Left forelimb (tissue), 1 donor: ENCODE measurements at regions not wholly inside any gene's neighbourhood (a gene's known extent, or its start where the extent isn't known, plus 50 kb on each side); places are given as distances from the start of the nearest gene placed in this dataset.
"Not testable (repeated sequence)": the region's sequence is repeated elsewhere in the genome, so short reads cannot be mapped to it uniquely, and the experiment has no call there.

Experiments
- DNase-seq: peaks from one replicate; pipeline ENCODE4 v3.0.0-alpha.2; 2018; ENCODE audit warnings: low spot score

DNA sequence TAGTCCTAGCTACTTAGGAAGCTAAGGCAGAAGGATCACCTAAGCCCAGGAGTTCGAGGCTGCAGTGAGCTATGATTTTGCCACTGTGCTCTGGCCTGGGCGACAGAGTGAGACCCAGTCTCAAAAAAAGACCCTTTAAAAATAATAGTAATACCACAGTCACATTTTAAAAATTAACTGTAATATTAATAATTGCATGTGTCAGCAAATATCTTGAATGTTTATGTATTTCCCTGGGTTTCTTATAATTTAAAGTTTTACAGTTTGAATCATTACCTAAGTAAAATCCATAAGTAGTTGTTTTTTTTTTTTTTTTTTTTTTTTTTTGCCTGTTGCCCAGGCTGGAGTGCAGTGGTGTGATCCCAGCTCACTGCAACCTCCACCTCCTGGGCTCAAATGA, 69.2 kb downstream of the LYZL2 start:
- DNase-seq, result no peak

DNA sequence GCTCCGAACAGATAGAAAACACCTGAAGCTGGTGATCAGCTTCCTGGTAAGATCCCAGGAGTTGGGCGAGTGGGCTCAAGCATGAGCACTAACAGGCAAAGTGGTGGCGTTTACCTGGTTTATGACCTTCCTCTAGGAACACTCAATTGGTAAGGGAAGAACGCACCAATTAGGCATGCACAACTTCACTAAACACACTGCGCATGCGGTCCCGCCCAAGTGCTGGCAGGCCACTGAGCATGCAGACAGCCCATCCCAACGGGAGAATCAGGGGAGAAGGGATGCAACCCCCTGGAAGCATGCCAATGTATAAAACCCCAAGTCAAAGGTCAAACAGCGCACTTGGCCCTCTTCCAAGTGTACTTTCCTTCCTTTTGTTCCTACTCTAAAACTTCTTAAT, 70.4 kb downstream of the LYZL2 start:
- no peak for DNase-seq

DNA sequence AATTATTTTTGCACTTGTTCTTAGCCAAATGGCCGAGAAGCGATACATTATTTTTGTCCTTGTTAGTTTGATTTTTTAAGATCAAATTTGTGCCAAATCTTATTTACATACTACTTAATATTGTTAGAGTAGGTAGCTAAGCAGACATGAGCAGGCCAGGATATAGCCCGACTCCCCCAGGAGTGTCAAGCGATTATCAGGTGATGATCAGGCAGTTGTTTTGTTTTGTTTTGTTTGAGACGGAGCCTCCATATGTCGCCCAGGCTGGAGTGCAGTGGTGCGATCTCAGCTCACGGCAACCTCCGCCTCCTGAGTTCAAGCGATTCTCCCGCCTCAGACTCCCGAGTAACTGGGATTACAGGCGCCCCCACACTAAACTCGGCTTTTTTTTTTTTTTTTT, 71.1 kb downstream of the LYZL2 start:
- DNase-seq, result no peak

GRCh38 chr10:30557884-30558283, 71.7 kb downstream of the LYZL2 start:
- DNase-seq, result no peak

- DNase-seq, result no peak
These were observed 73.4 kb downstream of the LYZL2 start for GRCh38 chr10:30556189-30556588.

- no peak for DNase-seq
These were observed 74.1 kb downstream of the LYZL2 start for GRCh38 chr10:30555465-30555864.

GRCh38 chr10:30554440-30554825, 75.1 kb downstream of the LYZL2 start:
- DNase-seq, result no peak

DNA sequence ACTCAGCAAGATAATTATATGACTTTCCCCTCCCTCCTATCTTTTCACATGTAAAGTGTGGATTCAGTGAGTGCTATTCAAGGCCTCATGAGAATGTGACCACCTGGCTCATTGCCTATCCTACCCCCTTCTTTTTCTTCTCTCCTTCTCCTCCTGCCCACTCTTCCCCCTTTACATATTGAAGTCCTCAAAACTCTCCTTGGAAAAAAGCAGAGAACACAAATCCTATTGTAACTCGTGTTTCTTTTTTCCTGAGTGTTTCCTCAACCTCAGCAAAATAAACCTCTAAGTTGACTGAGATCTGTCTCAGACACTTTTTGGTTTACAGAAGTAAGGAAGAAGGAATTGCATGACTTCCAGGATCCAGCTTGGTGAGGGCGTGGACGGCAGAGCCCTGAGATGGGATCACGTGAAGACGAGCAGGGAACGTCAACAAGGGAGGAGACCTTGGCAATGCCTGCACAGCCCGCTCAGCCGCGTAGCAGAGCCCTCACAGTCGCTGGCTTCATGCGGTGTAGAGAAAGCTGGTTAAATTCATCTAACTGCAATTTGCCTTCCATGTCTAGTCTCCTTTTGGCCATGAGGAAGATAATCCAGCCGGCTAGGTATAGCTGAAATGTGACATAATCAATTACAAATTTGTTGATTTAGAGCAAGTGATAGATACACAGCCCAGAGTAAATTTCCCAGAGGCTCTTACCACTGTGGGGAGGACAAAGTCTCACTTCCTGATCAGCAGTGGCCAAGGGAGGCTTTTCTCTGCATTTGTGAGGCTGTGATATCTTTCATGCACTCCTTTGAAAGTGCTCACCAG, 75.7 kb downstream of the LYZL2 start:
- DNase-seq, result no peak

DNA sequence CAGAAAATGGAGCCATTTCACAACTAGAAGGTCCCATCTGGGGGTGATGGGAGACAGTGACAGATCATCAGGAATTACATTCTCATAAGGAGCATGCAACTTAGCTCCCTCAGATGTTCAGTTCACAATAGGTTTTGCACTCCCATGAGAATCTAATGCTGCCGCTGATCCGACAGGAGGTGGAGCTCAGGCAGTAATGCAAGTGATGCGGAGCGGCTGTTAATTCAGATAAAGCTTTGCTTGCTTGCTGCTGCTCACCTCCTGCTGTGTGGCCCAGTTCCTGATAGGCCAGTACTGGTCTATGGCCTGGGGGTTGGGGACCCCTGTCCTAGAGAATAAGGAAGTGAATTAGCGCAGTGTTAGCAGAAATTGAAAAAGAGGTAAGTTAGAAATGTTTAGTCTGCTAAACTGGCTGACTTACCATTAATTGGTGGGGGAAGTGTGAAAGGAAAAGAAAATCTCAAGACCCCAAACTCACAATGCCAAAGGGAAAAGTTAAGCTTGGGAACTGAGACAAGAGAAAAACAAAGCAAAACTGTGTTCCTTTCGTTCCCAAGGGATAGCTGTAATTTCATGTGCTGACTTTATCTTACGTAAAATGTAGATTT, 76.4 kb downstream of the LYZL2 start:
- no peak for DNase-seq

DNA sequence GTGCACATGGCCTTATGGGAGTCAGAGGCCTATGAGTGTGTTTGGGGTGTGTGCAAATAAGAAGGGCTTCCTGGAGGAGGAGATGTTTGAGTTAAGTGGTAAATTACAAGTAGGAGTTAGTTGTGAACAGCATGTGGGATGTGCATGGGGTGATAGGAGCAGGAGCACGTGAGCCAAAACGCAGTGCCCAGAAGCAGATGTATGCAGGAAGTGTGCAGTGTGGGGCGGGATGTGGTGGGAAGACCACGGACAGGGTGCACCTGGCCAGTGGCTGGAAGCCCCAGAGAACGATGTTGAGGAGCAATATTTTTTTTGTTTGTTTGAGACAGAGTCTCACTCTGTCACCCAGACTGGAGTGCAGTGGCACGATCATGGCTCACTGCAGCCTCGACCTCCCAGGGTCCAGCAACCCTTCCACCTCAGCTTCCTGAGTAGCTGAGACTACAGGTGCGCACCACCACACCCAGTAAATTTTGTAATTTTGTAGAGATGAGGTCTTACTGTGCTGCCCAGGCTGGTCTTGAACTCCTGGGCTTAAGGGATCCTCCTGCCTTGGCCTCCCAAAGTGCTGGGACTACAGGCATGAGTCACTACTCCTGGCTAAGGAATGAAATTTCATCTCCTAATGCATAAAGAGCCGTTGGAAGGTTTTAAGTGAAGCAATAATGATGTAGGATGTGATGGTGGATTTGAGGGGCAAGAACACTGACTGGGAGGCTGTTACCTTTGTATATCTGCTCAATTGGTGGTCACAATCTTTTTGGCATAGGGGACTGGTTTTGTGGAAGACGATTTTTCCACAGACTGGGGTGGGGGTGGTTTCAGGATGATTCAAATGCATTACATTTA, 78.4 kb downstream of the LYZL2 start:
- no peak for DNase-seq

DNA sequence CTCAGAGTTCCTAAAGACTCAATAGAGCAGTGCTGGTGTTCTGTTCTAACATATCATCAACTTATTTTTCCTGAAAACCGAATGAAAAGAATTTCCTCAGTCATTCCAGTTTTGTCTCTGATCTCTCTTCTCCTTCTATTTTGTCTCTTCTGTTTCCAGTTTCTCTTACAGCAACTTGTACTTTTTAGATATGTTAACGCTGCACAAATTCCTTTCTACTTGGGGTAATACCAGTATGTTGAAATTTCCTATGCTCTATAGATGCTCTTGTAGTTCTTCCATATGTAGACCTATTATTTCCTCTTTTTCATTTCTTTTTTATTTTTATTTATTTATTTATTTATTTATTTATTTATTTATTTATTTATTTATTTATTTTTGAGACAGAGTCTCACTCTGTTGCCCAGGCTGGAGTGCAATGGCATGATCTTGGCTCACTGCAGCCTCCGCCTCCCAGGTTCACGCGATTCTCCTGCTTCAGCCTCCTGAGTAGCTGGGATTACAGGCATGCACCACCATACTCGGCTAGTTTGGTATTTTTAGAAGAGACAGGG, 80.3 kb downstream of the LYZL2 start:
- DNase-seq, result not testable (repeated sequence)

DNA sequence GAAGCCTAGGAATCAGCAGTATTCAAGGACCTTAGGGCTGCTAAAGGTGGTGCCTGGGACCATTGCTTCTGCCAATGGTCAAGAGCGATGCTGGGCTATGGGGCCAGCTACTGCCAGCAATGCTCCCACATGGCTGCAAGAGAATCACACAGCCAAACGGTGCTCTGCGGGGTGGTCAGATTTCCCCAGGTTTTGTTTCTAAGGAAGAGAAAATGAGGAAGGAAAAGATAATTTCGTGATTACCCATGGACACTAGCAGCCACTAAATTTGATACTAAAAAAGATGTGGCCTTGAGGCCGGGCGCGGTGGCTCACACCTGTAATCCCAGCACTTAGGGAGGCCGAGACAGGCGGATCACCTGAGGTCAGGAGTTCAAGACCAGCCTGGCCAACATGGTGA, 83.0 kb downstream of the LYZL2 start:
- DNase-seq, result no peak

DNA sequence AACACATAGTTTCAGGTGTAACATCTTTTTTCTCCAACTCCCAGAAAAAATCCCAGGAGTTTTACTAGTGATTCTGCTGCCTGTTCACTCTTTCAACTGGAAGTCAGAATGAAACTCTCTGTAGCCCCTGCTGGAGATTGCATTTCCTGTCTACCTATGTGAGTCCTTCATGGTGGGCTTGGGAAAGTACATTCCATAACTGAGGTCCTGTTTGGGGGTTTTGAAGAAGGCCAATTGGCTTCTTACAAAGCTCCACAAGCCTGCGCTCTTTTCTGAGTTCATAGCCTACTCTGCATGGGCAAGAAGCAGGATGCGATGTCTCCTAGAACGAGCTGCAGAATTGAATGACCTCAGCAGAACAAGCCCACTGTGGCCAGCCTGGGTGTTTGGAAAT, 86.7 kb downstream of the LYZL2 start:
- no peak for DNase-seq

- no peak for DNase-seq
These were observed 87.3 kb downstream of the LYZL2 start for GRCh38 chr10:30542001-30542894.

GRCh38 chr10:30540276-30540675, 89.3 kb downstream of the LYZL2 start:
- no peak for DNase-seq

DNA sequence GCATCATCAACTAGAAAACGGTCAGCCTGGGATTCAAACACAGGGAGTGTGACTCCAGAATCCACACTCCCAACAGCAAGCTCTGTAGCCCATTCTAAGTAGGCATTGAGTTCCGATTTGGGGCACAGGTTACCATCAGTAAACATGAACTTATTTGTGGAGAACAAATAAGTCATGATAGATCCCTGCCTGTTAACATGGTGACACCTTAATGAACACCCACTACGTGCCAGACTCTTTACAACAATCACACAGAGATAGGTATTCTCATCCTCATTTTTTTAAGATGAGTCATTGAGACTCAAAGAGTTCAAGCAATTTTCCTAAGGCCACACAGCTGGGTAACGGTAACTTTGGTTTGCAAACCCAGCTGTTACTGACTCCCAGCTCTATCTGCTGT, 91.5 kb downstream of the LYZL2 start:
- DNase-seq, result no peak

- DNase-seq, result no peak
These were observed 92.0 kb downstream of the LYZL2 start for GRCh38 chr10:30537586-30537985.

DNA sequence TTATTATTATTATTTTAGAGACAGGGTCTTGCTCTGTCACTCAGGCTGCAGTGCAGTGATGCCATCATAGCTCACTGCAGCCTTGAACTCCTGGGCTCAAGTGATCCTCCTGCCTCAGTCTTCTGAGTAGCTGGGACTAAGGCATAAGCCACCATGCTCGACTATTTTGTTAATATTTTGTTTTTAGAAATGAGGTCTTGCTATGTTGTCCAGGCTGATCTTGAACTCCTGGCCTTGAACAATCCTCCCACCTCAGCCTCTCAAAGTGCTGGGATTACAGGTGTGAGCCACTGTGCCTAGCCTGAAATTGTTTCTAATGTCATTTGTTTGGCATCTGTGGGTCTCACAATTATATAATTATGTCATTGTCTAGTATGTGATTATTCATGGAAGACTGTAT, 92.4 kb downstream of the LYZL2 start:
- DNase-seq, result not testable (repeated sequence)

GRCh38 chr10:30536578-30536977, 93.0 kb downstream of the LYZL2 start:
- no peak for DNase-seq

DNA sequence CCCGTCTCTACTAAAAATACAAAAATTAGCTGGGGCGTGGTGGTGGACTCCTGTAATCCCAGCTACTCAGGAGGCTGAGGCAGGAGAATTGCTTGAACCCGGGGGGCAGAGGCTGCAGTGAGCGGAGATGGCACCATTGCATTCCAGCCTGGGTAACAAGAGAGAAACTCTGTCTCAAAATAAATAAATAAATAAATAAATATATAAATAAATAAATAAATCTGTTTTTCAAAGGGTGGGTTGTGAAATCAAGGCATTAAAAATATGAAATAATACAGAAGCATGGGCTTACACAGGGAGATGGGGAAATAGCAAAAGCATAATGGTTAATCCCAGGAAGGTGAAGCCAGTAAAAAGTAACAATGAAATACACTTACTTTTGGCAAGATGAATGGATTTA, 93.9 kb downstream of the LYZL2 start:
- DNase-seq, result no peak

DNA sequence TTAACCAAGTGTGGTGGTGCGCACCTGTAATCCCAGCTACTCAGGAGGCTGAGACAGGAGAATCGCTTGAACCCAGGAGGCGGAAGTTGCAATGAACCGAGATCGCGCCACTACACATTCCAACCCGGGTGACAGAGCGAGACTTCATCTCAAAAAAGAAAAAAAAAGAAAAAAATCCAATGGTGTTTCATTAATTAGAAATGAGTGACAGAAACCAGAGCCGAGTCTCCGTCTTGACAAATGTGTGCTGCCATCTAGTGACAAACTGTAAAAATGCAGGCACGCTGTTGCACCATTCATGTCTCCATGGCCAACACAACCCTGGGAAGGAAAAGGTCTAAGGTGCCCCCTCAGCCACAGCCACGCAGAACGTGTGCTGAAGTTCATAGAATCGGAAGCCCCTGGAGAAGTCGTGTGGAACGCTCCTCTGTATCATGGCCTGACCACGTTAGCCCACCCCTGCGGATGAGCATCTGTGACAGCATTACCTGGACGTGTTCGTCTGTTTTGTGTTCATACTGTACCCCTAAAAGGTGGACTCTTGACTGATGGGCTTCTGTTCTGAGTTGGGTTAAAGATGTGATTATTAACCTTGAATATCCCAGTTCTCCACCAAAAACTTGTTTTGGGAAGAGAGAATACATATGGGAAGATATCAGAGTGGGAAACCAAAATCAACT, 94.9 kb downstream of the LYZL2 start:
- DNase-seq, result no peak
